SH-SY5Y (cell line): ENCODE measurements at regions not wholly inside any gene's neighbourhood (a gene's known extent, or its start where the extent isn't known, plus 50 kb on each side); places are given as distances from the start of the nearest gene placed in this dataset.
A peak's percentile ranks its signal among the peaks of the same experiment; 100 is the strongest.

Source experiments
- GATA2 ChIP-seq: IDR thresholded peaks from 2 replicates; pipeline ENCODE4 v1.6.1; 2011; ENCODE audit warnings: mild to moderate bottlenecking, low read depth, low read length
- GATA3 ChIP-seq: IDR thresholded peaks from 2 replicates; pipeline ENCODE4 v1.6.1; 2011; ENCODE audit warnings: low read depth, mild to moderate bottlenecking, low read length, moderate library complexity

DNA sequence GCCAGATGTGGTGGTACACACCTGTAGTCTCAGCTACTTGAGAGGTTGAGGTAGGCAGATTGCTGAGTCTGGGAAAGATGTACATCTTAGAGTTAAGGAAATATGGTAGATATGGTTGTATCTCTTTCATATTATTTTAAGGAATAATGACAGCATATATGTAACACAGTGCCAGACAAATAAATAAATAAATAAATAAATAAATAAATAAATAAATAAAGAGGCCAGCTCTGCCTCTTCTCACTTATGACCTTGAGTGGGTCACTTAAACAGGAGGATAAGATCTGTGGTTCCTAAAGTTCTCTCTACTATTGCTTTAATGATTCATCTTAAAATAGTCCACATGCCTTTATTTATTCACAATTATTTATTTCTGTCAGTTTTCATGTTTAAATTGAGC lies 890.9 kb upstream of the TENM4 start:
- TF ChIP-seq GATA3 (no peak), GATA2 (no peak)

DNA sequence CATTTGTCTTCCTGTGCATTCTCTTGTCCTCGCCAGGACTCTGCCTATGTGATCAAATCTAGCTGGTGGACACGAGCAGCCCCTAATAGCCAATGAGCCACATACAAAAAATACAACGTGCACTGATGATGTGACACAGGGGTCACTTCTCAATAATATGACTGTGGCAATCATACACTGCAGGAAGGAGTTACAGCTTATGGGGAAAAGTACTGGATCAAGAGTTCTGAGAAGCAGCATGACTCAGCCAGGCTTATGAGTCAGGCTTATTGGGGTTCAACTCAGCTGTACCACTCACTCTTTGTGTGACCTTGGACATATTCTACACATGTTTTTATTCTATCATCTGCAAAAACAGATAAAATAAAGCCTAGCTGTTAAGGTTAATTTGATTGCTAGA lies 889.4 kb upstream of the TENM4 start:
- TF ChIP-seq GATA2 (no peak), GATA3 (no peak)

DNA sequence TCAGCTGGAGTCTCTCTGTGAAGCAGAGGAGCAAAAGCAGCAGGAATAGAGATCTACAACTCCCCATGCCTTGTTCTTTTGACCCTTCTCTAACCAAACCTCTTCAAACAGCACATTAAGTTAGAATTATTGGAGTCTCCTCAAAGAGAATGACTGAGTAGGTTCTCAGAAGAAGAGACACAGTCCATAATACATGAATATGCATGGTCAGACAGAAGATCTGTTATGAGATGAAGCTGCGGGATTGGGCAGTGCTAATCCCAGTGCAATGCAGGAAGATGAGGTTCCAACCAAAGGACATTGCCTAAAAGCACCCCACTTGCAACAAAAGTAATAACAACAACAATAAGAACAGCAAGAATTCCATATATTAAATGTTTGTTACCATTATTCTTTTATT lies 887.9 kb upstream of the TENM4 start:
- TF ChIP-seq GATA3 (no peak), GATA2 (no peak)

GRCh38 chr11:80327956-80328614 lies 887.3 kb upstream of the TENM4 start:
- TF ChIP-seq GATA3 (no peak), GATA2 (no peak)

- TF ChIP-seq GATA2 (no peak), GATA3 (no peak)
Observed at GRCh38 chr11:80321786-80322185, 881.0 kb upstream of the TENM4 start.

GRCh38 chr11:80320765-80321164 lies 879.9 kb upstream of the TENM4 start:
- no peak for TF ChIP-seq GATA3
- TF ChIP-seq GATA2, result no peak

DNA sequence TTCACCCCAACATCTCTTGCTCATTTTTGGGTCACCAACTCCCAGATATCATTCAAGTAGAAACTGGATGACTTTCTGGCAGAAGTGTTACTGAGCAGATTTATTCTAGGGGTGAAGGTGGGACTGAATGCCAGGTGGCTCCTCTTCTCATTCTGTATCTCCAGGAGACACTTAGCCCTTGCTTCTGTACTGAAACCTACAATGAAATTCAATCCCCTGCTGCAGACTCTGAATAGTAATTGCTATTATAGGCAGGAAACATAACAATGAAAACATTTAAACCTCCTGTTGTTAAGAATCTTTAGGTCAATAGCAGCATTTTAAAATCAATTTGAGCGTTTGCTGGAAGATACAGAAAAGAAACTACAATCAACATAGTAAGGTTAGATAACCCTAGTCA lies 879.4 kb upstream of the TENM4 start:
- no peak for TF ChIP-seq GATA3
- TF ChIP-seq GATA2, result no peak

DNA sequence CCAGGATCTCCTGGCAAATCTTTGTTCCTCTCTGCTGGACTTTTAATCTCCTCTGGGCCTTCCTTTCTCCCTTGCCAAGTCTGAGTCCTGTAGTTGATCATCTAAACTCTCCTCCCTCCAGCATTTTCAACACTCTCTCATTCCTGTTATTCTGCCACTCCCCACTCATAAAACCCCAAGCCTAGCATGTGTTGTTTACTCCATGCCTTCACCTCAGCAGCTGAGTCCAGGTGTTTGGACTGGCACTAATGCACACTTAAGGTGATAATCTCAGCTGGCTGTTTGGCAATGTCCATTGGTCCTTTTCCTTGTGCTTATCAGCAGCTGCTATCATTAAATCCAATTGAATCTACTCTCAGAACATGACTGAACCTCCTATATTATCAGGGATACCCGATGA lies 876.8 kb upstream of the TENM4 start:
- TF ChIP-seq GATA3, result no peak
- TF ChIP-seq GATA2, result no peak

DNA sequence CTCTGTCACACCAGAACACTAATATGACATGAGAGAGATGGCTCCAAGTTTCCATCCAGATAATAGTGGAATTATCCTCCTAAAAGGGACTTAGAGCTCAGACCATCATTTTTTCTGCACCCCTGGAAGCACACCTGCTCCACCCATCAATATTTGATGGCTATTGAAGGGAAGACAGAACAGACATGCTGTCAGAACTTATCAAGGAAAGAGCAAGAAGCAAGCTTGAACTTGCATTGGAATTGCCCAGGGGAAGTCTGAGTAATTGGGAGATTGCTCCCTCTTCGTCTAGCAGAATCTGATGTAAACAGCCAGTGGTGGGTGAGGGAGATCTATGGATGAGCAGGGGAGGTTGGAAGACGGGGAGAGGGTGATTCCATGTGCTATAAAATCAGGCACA lies 874.4 kb upstream of the TENM4 start:
- TF ChIP-seq GATA2 (no peak), GATA3 (no peak)

DNA sequence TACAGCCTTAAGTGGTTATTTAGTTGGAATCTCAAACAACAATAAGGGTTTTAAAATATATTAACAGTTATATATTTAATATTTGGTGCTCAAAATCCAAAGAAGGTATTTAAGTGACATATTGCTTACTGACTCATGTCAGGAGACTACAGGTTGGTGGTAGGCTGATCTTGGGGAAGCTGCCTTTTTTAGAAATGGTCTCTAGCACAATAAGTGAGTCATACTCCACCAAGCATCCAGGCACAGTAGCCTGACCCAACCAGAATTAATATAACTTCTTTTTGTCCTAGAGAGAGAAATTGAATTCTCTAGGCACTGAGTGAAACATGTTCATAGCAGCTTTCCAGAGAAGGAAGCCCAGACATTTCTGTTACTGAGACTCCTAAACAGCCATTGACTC lies 868.5 kb upstream of the TENM4 start:
- TF ChIP-seq GATA2 (no peak), GATA3 (no peak)

DNA sequence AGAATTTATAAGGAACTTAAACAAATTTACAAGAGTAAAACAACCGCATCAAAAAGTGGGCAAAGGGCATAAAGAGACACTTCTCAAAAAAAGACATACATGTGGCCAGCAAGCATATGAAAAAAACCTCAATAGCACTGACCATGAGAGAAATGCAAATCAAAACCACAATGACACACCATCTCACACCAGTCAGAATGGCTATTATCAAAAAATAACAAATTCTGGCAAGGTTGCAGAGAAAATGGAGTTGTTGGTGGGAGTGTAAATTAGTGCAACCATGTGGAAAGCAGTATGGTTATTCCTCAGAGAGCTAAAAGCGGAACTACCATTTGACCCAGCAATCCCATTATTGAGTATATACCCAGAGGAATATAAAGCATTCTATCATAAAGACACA lies 866.8 kb upstream of the TENM4 start:
- TF ChIP-seq GATA2 (no peak), GATA3 (no peak)

DNA sequence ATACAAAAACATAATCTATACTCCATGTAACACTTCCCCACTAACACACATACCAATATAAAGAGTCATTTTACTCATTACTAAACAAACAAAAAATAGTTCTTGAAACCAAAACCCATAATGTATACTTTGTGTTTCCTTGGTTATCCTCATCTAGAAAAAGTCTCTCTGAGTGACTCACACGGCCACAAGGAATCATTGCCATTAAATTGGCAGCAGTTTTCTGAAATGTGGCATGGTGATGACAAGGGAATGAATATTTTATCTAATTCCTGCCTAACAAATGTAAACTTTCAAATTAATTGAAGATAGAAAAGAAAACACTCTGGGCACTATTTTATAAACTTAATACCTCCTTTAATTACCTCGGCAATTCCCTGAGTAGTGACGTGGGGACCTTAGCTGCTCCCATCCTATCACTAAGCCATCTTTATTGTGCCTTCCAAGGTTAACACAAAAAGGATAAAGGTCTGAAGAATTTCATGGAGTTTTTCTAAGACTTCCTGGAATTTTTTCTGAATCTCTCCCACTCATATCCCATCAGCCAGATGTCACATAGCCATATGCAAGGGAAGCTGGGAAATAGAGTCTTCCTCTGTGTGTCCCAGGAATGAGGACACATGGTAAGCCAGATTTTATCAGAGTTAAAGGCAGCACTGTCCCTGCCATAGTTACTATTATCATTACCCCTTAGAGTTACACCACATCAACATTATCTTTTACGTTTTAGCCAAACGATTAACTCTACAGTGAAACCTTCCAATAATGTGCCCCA lies 857.2 kb upstream of the TENM4 start:
- TF ChIP-seq GATA3 (no peak), GATA2 (no peak)

DNA sequence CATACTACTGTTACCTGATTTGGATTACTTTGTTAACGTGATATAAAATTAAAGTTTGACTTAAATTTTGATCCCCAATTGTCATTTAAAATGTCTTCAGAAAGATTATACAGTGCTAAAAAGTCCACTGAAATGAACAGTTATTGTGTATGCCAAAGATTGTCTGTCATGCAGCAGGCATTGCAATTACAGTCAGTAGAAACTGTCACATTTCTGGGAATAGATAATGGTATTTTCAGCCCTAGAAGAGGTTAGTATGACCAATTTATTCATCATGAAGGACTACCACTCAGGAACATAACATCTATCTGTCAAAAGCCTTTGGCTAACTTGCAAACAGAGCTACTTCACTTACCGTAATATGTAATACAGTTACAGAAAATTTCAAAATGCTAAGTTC lies 852.5 kb upstream of the TENM4 start:
- no peak for TF ChIP-seq GATA3

GRCh38 chr11:80284946-80285785 lies 844.3 kb upstream of the TENM4 start:
- 0 out of 2 replicates have a peak, but pooled peaks have one; percentile 17 for TF ChIP-seq GATA3
- peak; percentile 58 for TF ChIP-seq GATA2

GRCh38 chr11:80282643-80283042 lies 841.8 kb upstream of the TENM4 start:
- TF ChIP-seq GATA2 (no peak), GATA3 (no peak)

GRCh38 chr11:80281194-80281593 lies 840.4 kb upstream of the TENM4 start:
- TF ChIP-seq GATA3 (no peak), GATA2 (no peak)
